ENCODE measurements at regions not wholly inside any gene's neighbourhood (a gene's known extent, or its start where the extent isn't known, plus 50 kb on each side); places are given as distances from the start of the nearest gene placed in this dataset.
A peak's percentile ranks its signal among the peaks of the same experiment; 100 is the strongest.

GRCh38 chr5:98064118-98064685 is 709.3 kb upstream of the RGMB start:
- Histone ChIP-seq H3K79me2 (ENCODE audit: insufficient read depth, low read length) (no peaks in the 10 kb centered on the region), H3K4me1 (ENCODE audit: insufficient read depth, low read length) (no peaks in the 10 kb centered on the region), H3K4me3 (ENCODE audit: insufficient read depth, low read length) (no peak overlapping the region), H3K9me3 (ENCODE audit: low read depth, low read length) (no peaks in the 10 kb centered on the region), H3K27ac (ENCODE audit: low read depth, low read length) (no peak overlapping the region), H3K36me3 (ENCODE audit: insufficient read depth, low read length) (no peaks in the 10 kb centered on the region), H4K20me1 (ENCODE audit: insufficient read depth, low read length) (no peaks in the 10 kb centered on the region), H3K4me2 (ENCODE audit: insufficient read depth, low read length) (no peak overlapping the region), H3K27me3 (ENCODE audit: insufficient read depth, low read length) (no peaks in the 10 kb centered on the region), H2AFZ (ENCODE audit: low read length) (no peak overlapping the region)
- no peak for TF ChIP-seq CTCF (IDR thresholded peaks at IDR 0.05; ENCODE audit: extremely low read depth, low read depth, low read length)
- no peak for DNase-seq (ENCODE audit: insufficient read length, low spot score, missing footprints)

- TF ChIP-seq CTCF (IDR thresholded peaks at IDR 0.05; ENCODE audit: extremely low read depth, low read depth, low read length), result no peak
- Histone ChIP-seq H3K4me2 (ENCODE audit: insufficient read depth, low read length) (peak overlapping the region; percentile 61), H3K27me3 (ENCODE audit: insufficient read depth, low read length) (no peaks in the 10 kb centered on the region), H3K9me3 (ENCODE audit: low read depth, low read length) (no peaks in the 10 kb centered on the region), H3K79me2 (ENCODE audit: insufficient read depth, low read length) (no peaks in the 10 kb centered on the region), H3K4me3 (ENCODE audit: insufficient read depth, low read length) (no peak overlapping the region), H3K27ac (ENCODE audit: low read depth, low read length) (no peak overlapping the region), H2AFZ (ENCODE audit: low read length) (peak overlapping the region; percentile 81), H3K4me1 (ENCODE audit: insufficient read depth, low read length) (no peaks in the 10 kb centered on the region), H4K20me1 (ENCODE audit: insufficient read depth, low read length) (no peaks in the 10 kb centered on the region), H3K36me3 (ENCODE audit: insufficient read depth, low read length) (no peaks in the 10 kb centered on the region)
- no peak for DNase-seq (ENCODE audit: insufficient read length, low spot score, missing footprints)
Observed at GRCh38 chr5:98065261-98065909, 708.1 kb upstream of the RGMB start.

DNA sequence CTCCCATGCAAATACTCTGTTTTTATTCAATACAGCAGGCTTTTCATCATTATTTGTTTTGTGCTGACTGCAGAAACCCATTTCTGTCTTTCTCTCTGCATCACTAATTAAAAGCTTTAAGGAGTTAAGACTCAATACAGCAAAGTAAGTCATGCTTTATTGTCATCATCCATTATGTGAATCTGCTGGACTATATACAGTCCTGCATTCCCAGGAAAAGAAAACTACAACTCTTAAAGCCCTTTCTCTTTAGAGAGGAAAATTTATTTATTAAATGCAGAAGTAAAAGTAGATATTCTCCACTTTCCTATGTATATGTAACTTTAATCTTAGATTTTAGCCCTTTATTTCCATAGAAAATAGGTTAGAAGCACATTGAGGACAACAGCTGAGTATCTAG is 706.6 kb upstream of the RGMB start:
- peak overlapping the region; percentile 54 for H2AFZ ChIP-seq (ENCODE audit: low read length)

More for the DNA sequence above, 706.6 kb upstream of the RGMB start:
- Histone ChIP-seq H3K9me3 (ENCODE audit: low read depth, low read length) (no peaks in the 10 kb centered on the region), H3K4me3 (ENCODE audit: insufficient read depth, low read length) (no peak overlapping the region), H4K20me1 (ENCODE audit: insufficient read depth, low read length) (no peaks in the 10 kb centered on the region), H3K4me2 (ENCODE audit: insufficient read depth, low read length) (no peak overlapping the region), H3K27ac (ENCODE audit: low read depth, low read length) (peak overlapping the region; percentile 18), H3K4me1 (ENCODE audit: insufficient read depth, low read length) (no peaks in the 10 kb centered on the region), H3K27me3 (ENCODE audit: insufficient read depth, low read length) (no peaks in the 10 kb centered on the region), H3K79me2 (ENCODE audit: insufficient read depth, low read length) (no peaks in the 10 kb centered on the region), H3K36me3 (ENCODE audit: insufficient read depth, low read length) (no peaks in the 10 kb centered on the region)
- no peak for DNase-seq (ENCODE audit: insufficient read length, low spot score, missing footprints)
- TF ChIP-seq CTCF (IDR thresholded peaks at IDR 0.05; ENCODE audit: extremely low read depth, low read depth, low read length), result no peak

Data from osteoblast (primary cell).